SU-DHL-6 (cell line): ENCODE measurements at regions not wholly inside any gene's neighbourhood (a gene's known extent, or its start where the extent isn't known, plus 50 kb on each side); places are given as distances from the start of the nearest gene placed in this dataset.

ENCODE experiments used
- CTCF ChIP-seq: fragments of 200-600 bp; sonication (generic); IDR thresholded peaks from one replicate; pipeline ENCODE4 v1.5.1; 2017; ENCODE audit warnings: antibody characterized with exemption, mild to moderate bottlenecking, low read length, moderate library complexity; ENCODE audit not compliant: insufficient read depth, poor library complexity, severe bottlenecking
- EZH2phosphoT487 ChIP-seq: fragments of 200-600 bp; sonication (generic), shearing (Covaris generic); conservative IDR thresholded peaks from 2 replicates; pipeline ENCODE4 v1.6.1; 2018; ENCODE audit warnings: mild to moderate bottlenecking, antibody characterized with exemption, low read length, moderate library complexity, mixed read lengths

- no peak for TF ChIP-seq CTCF
- TF ChIP-seq EZH2phosphoT487: no peak
Measured at GRCh38 chr5:18202164-18202563, 567.9 kb downstream of the TAF11L14 start.
